Ecto neural progenitor cell (in vitro differentiated cells): ENCODE measurements at regions not wholly inside any gene's neighbourhood (a gene's known extent, or its start where the extent isn't known, plus 50 kb on each side); places are given as distances from the start of the nearest gene placed in this dataset.

Experiments used
- DNase-seq: peaks from one replicate; pipeline ENCODE4 v3.0.0-alpha.2; 2018; ENCODE audit warnings: low spot score

GRCh38 chr11:76276781-76277155, 70.5 kb upstream of the WNT11 start:
- no peak for DNase-seq

GRCh38 chr11:76276046-76276780, 69.9 kb upstream of the WNT11 start:
- no peak for DNase-seq

GRCh38 chr11:76275446-76275845, 69.1 kb upstream of the WNT11 start:
- DNase-seq = no peak

- no peak for DNase-seq
Observed at GRCh38 chr11:76271068-76271467, 64.8 kb upstream of the WNT11 start.

GRCh38 chr11:76270389-76270788, 64.1 kb upstream of the WNT11 start:
- no peak for DNase-seq

GRCh38 chr11:76269661-76270261, 63.5 kb upstream of the WNT11 start:
- no peak for DNase-seq

- no peak for DNase-seq
Observed at GRCh38 chr11:76269247-76269646, 62.9 kb upstream of the WNT11 start.

GRCh38 chr11:76268498-76268897, 62.2 kb upstream of the WNT11 start:
- DNase-seq = no peak

GRCh38 chr11:76267556-76267955, 61.3 kb upstream of the WNT11 start:
- DNase-seq = no peak

GRCh38 chr11:76266286-76267100, 60.2 kb upstream of the WNT11 start:
- no peak for DNase-seq

GRCh38 chr11:76265771-76266241, 59.5 kb upstream of the WNT11 start:
- DNase-seq = no peak

GRCh38 chr11:76263657-76264056, 57.4 kb upstream of the WNT11 start:
- DNase-seq = no peak

GRCh38 chr11:76263166-76263565, 56.9 kb upstream of the WNT11 start:
- DNase-seq = no peak

- no peak for DNase-seq
Observed at GRCh38 chr11:76260296-76260925, 54.1 kb upstream of the WNT11 start.

- DNase-seq = no peak
Observed at GRCh38 chr11:76259299-76259908, 53.1 kb upstream of the WNT11 start.

- DNase-seq = no peak
Observed at GRCh38 chr11:76257074-76257719, 50.9 kb upstream of the WNT11 start.

GRCh38 chr11:76256448-76256847, 50.1 kb upstream of the WNT11 start:
- DNase-seq = peak; percentile 63
